Suprapubic skin (tissue), 4 donors: ENCODE measurements at regions not wholly inside any gene's neighbourhood (a gene's known extent, or its start where the extent isn't known, plus 50 kb on each side); places are given as distances from the start of the nearest gene placed in this dataset.

Experiments
- DNase-seq, 2 donors: peaks; one replicate each; pipeline ENCODE4 v3.0.0-alpha.2; 2019; ENCODE audit warnings: low spot score in 2 of 2
- H3K27ac ChIP-seq: fragments of 200-600 bp; sonication (generic); one replicate; pipeline ENCODE4 v1.5.1; 2019
- H3K27me3 ChIP-seq: fragments of 200-600 bp; sonication (generic); one replicate; pipeline ENCODE4 v1.5.1; 2019
- H3K36me3 ChIP-seq: fragments of 200-600 bp; sonication (generic); one replicate; pipeline ENCODE4 v1.5.1; 2019
- H3K4me1 ChIP-seq: fragments of 200-600 bp; sonication (generic); one replicate; pipeline ENCODE4 v1.5.1; 2019
- H3K4me3 ChIP-seq: fragments of 200-600 bp; sonication (generic); one replicate; pipeline ENCODE4 v1.5.1; 2019; ENCODE audit warnings: mild to moderate bottlenecking
- H3K9me3 ChIP-seq: fragments of 200-600 bp; sonication (generic); one replicate; pipeline ENCODE4 v1.5.1; 2019
- CTCF ChIP-seq, 2 donors: fragments of 200-600 bp in 1 of 2; fragments of 450-650 bp in 1 of 2; sonication (generic) in 1 of 2; IDR thresholded peaks; one replicate each; pipeline ENCODE4 v1.5.1; 2016 to 2019; ENCODE audit warnings: antibody characterized with exemption in 2 of 2, mild to moderate bottlenecking in 1 of 2, moderate library complexity in 1 of 2
- EP300 ChIP-seq: sonication (generic); formaldehyde crosslinking; IDR thresholded peaks from one replicate; pipeline ENCODE4 v1.6.1; 2017; ENCODE audit warnings: antibody characterized with exemption
- POLR2A ChIP-seq, 2 donors: fragments of 450-650 bp; IDR thresholded peaks; one replicate each; pipeline ENCODE4 v1.6.1; 2017; ENCODE audit warnings: antibody characterized with exemption in 2 of 2, mild to moderate bottlenecking in 2 of 2, moderate library complexity in 2 of 2
- POLR2AphosphoS5 ChIP-seq, 3 donors: sonication (generic); formaldehyde crosslinking; IDR thresholded peaks; one replicate each; pipeline ENCODE4 v1.6.1; 2017; ENCODE audit warnings: antibody characterized with exemption in 3 of 3
- WGBS: methylation state at CpG from one replicate; pipeline ENCODE4 v1.1.5; 2018; 5-methylcytosine and 5-hydroxymethylcytosine counted together

DNA sequence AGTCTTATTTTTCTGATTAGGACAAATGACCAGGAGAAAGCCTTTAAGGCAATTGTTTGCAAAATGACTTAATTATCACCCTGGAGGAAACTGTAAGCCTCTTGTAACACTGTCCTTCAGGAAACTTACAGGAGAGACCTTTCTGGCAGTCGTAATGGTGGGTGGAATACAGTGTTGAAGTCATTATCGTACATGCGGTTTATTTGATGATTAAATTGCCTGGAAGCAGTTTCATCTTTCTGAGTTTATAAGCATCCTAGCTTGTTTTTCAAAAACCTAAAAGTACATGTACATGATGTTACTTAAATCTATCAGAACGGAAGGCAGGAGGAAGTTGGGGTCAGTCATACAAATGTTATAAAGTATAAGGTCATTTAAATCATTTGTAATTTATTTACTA lies 86.2 kb upstream of the RAB27B start:
- H3K4me1 ChIP-seq, result peaks cover 7% of the 10 kb centered on the region
- 35% methylated on average over 4 of the region's 4 CpGs for WGBS
- no peaks in the 10 kb centered on the region for H3K27me3 ChIP-seq
- H3K9me3 ChIP-seq, result no peaks in the 10 kb centered on the region
- H3K4me3 ChIP-seq, result no peak overlapping the region
- no peak overlapping the region for H3K27ac ChIP-seq
- no peaks in the 10 kb centered on the region for H3K36me3 ChIP-seq
- no peak for DNase-seq
- no peak for TF ChIP-seq POLR2A (IDR thresholded peaks at IDR 0.05)
- no peak for TF ChIP-seq CTCF (IDR thresholded peaks at IDR 0.05)
- TF ChIP-seq EP300, result no peak
- TF ChIP-seq POLR2AphosphoS5 (IDR thresholded peaks at IDR 0.05), result no peak

DNA sequence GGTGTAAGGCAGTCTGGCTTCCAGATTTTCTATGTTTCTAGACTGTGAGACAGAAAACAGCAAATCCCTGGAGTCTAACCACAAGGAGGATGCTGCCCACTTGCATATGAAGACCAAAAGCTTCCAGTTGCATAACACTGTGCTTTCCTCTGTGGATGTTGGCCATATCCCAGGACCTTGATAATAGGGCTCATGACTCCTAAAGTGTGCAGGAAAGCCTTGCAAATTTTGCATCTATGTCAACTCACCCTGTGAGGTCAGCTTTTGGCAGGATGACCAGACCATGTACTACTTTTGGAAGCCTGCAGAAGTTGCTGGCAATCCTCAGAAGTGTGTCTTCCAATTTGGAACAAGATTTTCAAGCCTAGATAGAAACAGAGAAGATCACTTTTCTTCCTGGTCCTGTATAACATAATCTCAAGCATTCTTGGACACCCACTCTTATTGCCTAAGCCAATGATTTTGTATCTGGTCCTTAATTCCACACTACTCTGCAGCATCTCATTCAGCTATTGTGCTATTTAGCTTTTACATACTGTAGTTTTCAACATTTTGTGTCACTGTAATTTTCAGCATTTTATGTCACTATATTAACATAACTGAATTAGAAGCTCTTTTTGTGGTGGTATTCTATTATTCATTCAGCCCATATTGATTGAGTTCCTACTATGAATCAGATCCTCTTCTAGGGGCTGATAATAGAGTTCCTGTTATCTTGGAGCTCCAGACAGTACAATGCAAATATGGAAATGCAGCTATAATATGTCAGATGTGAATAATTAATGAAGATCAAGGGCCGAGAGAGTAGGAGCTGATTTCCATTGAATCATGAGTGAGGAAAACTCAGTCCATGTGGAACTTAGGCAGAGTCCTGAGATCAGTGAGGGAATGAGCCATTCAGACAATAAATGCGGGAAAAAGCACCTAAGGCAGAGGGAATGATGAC lies 85.3 kb upstream of the RAB27B start:
- Histone ChIP-seq H3K27ac (no peak overlapping the region), H3K36me3 (no peaks in the 10 kb centered on the region), H3K4me3 (no peak overlapping the region), H3K27me3 (no peaks in the 10 kb centered on the region), H3K9me3 (no peaks in the 10 kb centered on the region), H3K4me1 (peaks cover 7% of the 10 kb centered on the region)
- DNase-seq, result peak in 1 of 2 donors; percentile 70
- TF ChIP-seq POLR2A (IDR thresholded peaks at IDR 0.05), result no peak
- TF ChIP-seq POLR2AphosphoS5 (IDR thresholded peaks at IDR 0.05), result no peak
- no peak for TF ChIP-seq CTCF (IDR thresholded peaks at IDR 0.05)
- TF ChIP-seq EP300, result no peak
- 75% methylated on average over 2 of the region's 2 CpGs for WGBS

DNA sequence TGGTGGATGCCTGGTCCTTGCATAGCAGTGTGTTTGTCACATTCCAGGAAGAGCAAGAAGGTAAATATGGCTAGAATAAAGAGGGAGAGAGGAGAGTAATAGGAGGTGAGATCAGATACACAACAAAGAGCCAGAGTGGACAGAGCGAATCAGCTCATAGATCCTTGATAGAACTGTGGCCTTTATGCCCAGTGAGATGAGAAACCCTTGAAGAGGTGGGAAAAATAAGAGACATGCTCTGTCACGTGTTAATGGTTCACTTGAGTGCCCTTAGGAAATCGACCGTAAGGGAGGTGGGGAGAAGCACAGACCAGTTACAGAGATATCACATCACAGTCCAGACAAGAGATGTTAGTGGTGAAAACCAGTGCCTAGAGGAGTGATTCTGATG lies 84.7 kb upstream of the RAB27B start:
- 79% methylated on average over 4 of the region's 4 CpGs for WGBS
- no peak for TF ChIP-seq POLR2A (IDR thresholded peaks at IDR 0.05)
- TF ChIP-seq POLR2AphosphoS5 (IDR thresholded peaks at IDR 0.05), result no peak

DNA sequence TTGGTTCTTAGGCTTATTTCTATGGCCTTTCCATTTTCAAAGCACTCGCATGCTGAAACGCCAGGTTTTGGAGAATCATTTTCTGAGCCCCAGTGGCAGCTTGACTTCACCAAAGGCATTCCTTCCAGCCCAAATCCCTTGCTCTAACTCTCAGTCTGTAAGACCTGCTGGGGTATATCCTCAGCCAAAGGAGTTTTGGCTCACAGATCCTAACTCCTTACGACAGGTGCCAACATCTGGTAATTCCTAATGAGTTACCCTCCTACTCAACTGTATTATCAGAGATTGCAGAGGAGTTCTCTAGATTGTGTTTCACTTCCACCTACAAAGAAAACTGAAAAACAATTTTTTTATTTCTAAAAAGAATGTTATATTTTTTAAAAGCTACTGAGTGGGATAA lies 79.0 kb upstream of the RAB27B start:
- DNase-seq, result no peak

More for the DNA sequence above, 84.7 kb upstream of the RAB27B start:
- H3K9me3 ChIP-seq, result no peaks in the 10 kb centered on the region
- no peak overlapping the region for H3K27ac ChIP-seq
- no peaks in the 10 kb centered on the region for H3K36me3 ChIP-seq
- H3K4me3 ChIP-seq, result no peak overlapping the region
- no peak for DNase-seq
- peaks cover 7% of the 10 kb centered on the region for H3K4me1 ChIP-seq
- H3K27me3 ChIP-seq, result no peaks in the 10 kb centered on the region

GRCh38 chr18:54750350-54750749 lies 77.9 kb upstream of the RAB27B start:
- no peak overlapping the region for H3K4me3 ChIP-seq
- WGBS, result 87% methylated on average over 2 of the region's 2 CpGs
- no peak for TF ChIP-seq POLR2A (IDR thresholded peaks at IDR 0.05)
- TF ChIP-seq EP300, result no peak
- TF ChIP-seq POLR2AphosphoS5 (IDR thresholded peaks at IDR 0.05), result no peak
- no peak for TF ChIP-seq CTCF (IDR thresholded peaks at IDR 0.05)
- H3K4me1 ChIP-seq, result no peaks in the 10 kb centered on the region
- no peaks in the 10 kb centered on the region for H3K9me3 ChIP-seq
- no peaks in the 10 kb centered on the region for H3K27me3 ChIP-seq
- DNase-seq, result no peak
- H3K27ac ChIP-seq, result no peak overlapping the region
- no peaks in the 10 kb centered on the region for H3K36me3 ChIP-seq

More for the DNA sequence above, 79.0 kb upstream of the RAB27B start:
- Histone ChIP-seq H3K36me3 (no peaks in the 10 kb centered on the region), H3K27ac (no peak overlapping the region), H3K4me3 (no peak overlapping the region), H3K9me3 (no peaks in the 10 kb centered on the region), H3K27me3 (no peaks in the 10 kb centered on the region), H3K4me1 (no peaks in the 10 kb centered on the region)
- no peak for TF ChIP-seq POLR2A (IDR thresholded peaks at IDR 0.05)
- TF ChIP-seq CTCF (IDR thresholded peaks at IDR 0.05), result no peak
- no peak for TF ChIP-seq POLR2AphosphoS5 (IDR thresholded peaks at IDR 0.05)
- no peak for TF ChIP-seq EP300
- WGBS, result 78% methylated on average over 3 of the region's 3 CpGs
